HG02943 (cell line): ENCODE measurements at regions not wholly inside any gene's neighbourhood (a gene's known extent, or its start where the extent isn't known, plus 50 kb on each side); places are given as distances from the start of the nearest gene placed in this dataset.

Source experiments
- ATAC-seq: cut with Tn5 transposase; IDR thresholded peaks from one replicate; pipeline ENCODE4 v1.9.1; 2021; ENCODE audit warnings: mild to moderate bottlenecking, low read depth, moderate library complexity; ENCODE audit not compliant: unreplicated experiment

DNA sequence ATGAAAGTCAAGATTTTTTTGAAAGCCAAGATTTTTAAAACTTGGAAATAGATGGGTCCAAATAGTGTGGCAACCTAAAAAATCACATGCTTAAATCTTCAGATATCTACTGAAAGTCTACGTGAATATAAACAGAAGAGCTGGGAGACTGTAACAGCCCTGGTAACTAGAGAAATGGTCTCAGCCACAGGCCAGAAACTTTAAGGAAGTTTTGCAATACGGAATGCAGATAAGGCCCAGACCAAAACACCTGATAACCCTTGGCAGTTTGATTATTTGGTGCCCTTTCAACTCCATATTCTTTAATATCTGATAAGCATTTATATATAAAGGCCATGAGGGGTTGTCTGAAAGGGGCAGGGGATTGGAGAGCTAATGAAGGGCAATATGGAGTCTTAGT lies 537.3 kb upstream of the TGFBR2 start:
- ATAC-seq: no peak

GRCh38 chr3:30073040-30073439 lies 533.4 kb upstream of the TGFBR2 start:
- no peak for ATAC-seq

GRCh38 chr3:30073622-30074021 lies 532.8 kb upstream of the TGFBR2 start:
- no peak for ATAC-seq

DNA sequence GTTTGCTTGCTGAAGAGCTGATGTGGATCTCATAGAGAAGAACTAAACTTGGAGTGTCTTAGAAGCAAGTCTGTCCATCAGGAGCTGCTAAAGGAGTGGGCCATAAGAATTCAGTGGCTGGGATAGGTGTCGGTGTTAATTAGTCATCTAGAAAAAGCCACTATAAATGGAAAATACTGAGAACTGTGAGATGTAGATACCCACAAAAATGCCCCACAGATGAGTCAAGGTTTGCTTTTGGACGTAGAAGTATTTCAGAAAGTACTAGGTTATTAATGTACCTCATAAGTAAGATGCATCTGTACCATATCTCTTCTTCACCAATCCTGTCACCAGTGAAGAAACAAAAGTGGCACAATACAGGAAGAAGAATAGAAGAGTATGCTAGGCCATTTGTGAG lies 530.9 kb upstream of the TGFBR2 start:
- no peak for ATAC-seq

- no peak for ATAC-seq
Observed at GRCh38 chr3:30076899-30077298, 529.5 kb upstream of the TGFBR2 start.

DNA sequence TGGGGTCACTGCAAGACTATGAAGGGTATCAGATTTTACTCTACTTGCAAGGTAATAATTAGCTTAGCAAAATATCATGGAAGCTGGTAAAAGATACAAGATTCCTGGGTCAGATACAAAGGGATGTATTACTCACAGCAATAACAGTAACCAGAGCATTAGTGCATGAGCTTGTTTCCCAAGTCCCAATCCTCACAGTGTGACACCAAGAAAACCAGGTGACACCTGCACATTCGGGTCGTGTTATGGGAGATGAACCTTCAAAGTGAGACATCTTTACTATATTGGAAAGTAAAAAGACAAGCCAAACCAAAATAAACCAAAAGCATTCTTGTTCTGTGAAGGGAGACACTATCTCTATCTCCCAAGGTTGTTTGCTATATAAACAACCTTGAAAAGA lies 528.7 kb upstream of the TGFBR2 start:
- no peak for ATAC-seq

DNA sequence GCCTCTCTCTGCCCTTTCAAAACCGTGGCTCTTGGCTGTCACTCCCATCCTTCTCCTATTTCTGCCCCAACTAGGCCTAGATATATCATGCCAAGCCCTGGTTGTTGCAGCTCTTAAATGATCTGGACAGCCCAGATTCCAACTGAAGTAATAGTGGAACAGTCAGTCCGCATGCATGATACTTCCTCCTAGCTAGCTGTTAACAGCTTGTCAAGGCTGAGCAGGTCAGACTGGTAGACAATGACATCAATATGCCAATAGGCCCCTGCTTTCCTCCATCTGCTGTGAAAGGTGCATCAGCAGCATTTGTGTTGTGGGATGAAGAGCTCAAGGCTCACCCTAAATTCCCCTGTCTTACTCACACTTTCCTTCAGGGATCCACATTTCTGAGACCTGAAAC lies 527.7 kb upstream of the TGFBR2 start:
- ATAC-seq: no peak

GRCh38 chr3:30081904-30082303 lies 524.5 kb upstream of the TGFBR2 start:
- ATAC-seq: no peak

DNA sequence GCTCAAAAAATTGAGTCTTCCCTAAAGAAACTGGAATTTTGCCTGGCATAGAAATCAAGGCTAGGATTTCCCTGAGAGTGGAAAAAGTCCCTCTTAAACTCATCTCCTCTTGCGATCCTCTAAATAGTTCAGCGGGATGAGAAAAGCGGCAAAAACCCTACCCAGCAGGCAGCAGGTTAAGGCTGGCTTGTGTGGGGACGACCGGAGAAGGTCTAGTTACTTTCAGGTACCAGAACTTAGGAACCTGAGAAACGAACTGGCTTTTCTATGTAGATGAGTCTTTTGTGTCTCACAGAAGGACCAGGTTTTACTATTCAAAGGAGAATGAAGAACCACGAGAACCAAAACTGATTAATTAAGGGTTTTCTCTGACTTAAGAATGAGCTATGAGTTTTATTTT lies 523.7 kb upstream of the TGFBR2 start:
- ATAC-seq: no peak

- no peak for ATAC-seq
Observed at GRCh38 chr3:30083315-30083714, 523.1 kb upstream of the TGFBR2 start.

- ATAC-seq: no peak
Observed at GRCh38 chr3:30084316-30084715, 522.1 kb upstream of the TGFBR2 start.

- no peak for ATAC-seq
Observed at GRCh38 chr3:30084971-30085403, 521.4 kb upstream of the TGFBR2 start.

DNA sequence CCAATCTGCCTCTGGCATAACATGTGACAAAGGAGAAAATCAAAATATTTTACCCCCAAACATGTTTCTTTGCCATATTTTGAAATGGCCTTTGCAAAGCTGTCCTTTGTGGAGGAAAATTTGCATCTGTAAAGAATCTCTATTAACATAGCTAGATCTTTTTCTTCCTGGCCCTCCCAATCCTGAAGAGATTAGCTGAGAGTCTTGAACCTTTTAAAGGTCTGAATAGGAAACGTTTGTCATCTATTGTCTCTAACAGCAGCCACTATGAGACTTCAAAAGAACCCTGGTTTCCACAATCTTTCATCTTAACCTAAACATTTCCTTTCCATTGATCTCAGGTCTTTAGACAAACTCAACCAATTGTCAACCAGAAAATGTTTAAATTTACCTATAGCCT lies 520.9 kb upstream of the TGFBR2 start:
- no peak for ATAC-seq

DNA sequence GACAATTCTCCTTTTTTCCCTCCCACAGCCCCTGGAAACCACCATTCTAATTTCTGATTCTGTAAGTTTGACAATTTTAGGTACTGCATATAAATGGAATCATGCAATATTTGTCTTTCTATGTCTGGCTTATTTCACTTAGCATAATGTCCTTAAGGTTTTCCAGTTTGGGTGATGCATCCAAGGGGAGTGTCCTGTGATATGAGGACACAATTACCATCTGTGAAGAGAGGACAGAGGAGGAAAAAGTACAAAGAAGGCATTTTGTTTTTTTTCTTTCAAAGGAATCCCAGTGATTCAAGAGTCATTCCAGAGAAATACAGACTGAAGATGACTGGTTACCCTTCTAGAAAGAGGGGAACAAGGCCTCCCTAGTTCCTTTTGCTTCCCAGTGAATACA lies 514.7 kb upstream of the TGFBR2 start:
- ATAC-seq: no peak

GRCh38 chr3:30097022-30097650 lies 509.3 kb upstream of the TGFBR2 start:
- ATAC-seq: no peak

DNA sequence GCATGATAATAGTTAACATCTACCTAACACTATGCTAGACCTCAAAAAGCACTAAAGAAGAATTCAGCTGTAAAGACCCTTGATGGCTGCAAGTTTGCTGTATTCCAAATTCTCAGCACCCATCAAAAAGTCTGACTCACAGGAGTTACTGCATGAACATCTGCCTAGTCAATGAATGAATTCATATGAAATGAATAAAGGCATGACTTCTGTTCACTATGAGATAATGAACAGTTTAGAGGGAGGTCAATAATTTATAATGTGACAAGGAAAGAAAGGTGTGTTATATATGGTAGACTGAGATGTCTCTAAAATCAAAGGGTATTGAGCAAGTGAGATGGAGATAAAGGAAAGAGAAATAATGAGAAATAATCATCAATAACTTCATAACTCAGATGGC lies 508.2 kb upstream of the TGFBR2 start:
- no peak for ATAC-seq

GRCh38 chr3:30098653-30099455 lies 507.5 kb upstream of the TGFBR2 start:
- ATAC-seq: no peak

DNA sequence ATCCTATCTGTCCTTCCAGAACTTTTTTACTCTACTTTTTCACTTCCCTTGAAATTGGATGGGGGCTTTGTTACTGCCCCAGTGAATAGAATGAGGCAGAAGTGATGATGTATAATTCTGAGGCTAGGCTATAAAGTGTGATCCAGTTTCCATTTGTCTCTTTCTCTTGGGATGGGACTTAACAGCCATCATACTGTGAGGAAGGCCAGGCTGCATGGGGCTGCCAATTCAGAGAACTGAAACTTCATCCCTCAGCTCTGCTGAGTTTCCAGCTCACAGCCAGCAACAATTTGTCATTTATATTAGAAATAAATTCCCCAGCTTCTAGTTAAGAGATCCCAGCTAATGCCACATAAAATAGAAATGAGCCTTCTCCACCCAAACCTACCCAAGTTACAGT lies 504.0 kb upstream of the TGFBR2 start:
- no peak for ATAC-seq

DNA sequence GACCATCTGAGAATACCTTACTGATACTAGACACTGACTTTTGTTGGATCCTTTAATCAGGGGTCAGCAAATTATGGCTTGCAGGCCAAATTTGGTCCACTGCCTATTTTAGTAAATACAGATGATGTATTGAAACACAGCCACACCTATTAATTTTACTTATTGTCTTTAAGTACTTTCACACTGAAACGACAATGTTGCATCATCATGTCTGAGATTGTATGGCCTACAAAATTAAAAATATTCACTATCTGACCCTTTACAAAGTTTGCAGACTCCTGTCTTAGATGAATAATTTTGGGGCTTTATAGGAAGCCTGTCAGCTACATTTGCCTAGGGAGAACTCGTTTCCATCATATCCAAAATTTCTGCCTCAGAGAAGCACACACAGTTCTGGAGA lies 503.2 kb upstream of the TGFBR2 start:
- no peak for ATAC-seq

GRCh38 chr3:30107531-30107930 lies 498.9 kb upstream of the TGFBR2 start:
- no peak for ATAC-seq

DNA sequence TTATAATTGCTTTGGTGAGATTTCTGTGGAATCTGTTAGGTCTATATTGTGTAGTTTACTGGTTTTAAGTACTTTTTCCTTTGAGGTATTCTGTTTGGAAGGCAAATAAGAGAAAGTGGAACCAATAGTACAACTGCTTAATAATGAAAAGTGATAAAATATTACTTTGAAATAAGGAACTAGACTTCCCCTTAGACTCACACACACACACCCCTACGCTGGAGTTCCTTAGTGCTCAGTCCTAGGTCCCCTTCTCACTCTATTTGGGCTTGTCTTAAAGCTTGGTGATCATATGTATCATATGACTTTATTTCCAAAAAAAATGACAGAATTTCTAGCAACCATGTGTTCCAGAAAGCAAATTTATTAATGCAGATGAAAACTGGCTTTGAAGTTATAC lies 494.0 kb upstream of the TGFBR2 start:
- ATAC-seq: no peak

DNA sequence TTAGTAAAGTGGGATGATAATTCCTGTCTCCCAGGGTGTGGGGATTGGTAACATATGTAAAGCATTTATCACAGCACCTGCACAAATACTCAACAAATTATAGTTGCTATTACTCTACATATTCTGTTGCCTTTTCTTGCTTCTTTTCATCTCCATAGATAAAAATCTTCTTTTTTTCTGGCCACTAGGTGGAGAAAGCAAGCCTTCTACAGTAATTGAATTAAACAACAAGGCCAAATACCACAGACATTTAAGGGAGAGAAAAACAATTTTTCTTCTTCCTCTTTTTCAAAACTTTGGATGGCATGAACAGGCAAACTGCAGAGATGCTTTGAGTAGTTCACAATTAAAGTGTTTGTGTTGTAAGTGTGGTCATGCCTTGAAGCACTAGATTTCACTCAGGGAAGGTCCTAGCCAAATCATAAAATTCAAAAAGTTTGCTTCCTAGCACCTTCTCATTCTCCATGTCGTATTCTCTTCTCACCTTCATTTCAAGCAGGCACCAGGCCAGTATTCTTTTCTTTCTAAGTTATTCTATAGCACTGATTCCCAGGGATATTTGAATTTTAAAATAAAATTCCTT lies 493.4 kb upstream of the TGFBR2 start:
- no peak for ATAC-seq
